ENCODE measurements at regions not wholly inside any gene's neighbourhood (a gene's known extent, or its start where the extent isn't known, plus 50 kb on each side); places are given as distances from the start of the nearest gene placed in this dataset.
"Not testable (repeated sequence)": the region's sequence is repeated elsewhere in the genome, so short reads cannot be mapped to it uniquely, and the experiment has no call there.

GRCh38 chr19:30290805-30291204 lies 81.4 kb upstream of the ZNF536 start:
- not testable (repeated sequence) for H3K9me3 ChIP-seq (ENCODE audit: control insufficient read depth, low read length); H3K4me1 ChIP-seq (ENCODE audit: control insufficient read depth, insufficient read depth, low read length); H3K4me3 ChIP-seq (ENCODE audit: insufficient read depth, low read depth, low read length); H3K27me3 ChIP-seq (ENCODE audit: control insufficient read depth, insufficient read depth, low read length, poor library complexity, severe bottlenecking); H3K36me3 ChIP-seq (ENCODE audit: control insufficient read depth, insufficient read depth, low read length); H3K27ac ChIP-seq (ENCODE audit: insufficient read depth, low read depth, low read length, poor library complexity, severe bottlenecking)

- Histone ChIP-seq H3K36me3 (ENCODE audit: control insufficient read depth, insufficient read depth, low read length) (no peaks in the 10 kb centered on the region), H3K27me3 (ENCODE audit: control insufficient read depth, insufficient read depth, low read length, poor library complexity, severe bottlenecking) (no peaks in the 10 kb centered on the region), H3K4me1 (ENCODE audit: control insufficient read depth, insufficient read depth, low read length) (no peaks in the 10 kb centered on the region), H3K9me3 (ENCODE audit: control insufficient read depth, low read length) (no peaks in the 10 kb centered on the region), H3K27ac (ENCODE audit: insufficient read depth, low read depth, low read length, poor library complexity, severe bottlenecking) (no peak overlapping the region), H3K4me3 (ENCODE audit: insufficient read depth, low read depth, low read length) (no peak overlapping the region)
- WGBS, 2 experiments = 82 to 85% methylated on average over 14 to 15 of the region's 15 CpGs
Observed at GRCh38 chr19:30293051-30293785, 79.0 kb upstream of the ZNF536 start.

GRCh38 chr19:30297969-30298368 lies 74.2 kb upstream of the ZNF536 start:
- no peak overlapping the region for H3K27ac ChIP-seq (ENCODE audit: insufficient read depth, low read depth, low read length, poor library complexity, severe bottlenecking)
- no peaks in the 10 kb centered on the region for H3K4me1 ChIP-seq (ENCODE audit: control insufficient read depth, insufficient read depth, low read length)
- no peaks in the 10 kb centered on the region for H3K36me3 ChIP-seq (ENCODE audit: control insufficient read depth, insufficient read depth, low read length)
- 91 to 95% methylated on average over 9 of the region's 9 CpGs for WGBS, 2 experiments
- no peak overlapping the region for H3K4me3 ChIP-seq (ENCODE audit: insufficient read depth, low read depth, low read length)
- H3K9me3 ChIP-seq (ENCODE audit: control insufficient read depth, low read length) = no peaks in the 10 kb centered on the region
- no peaks in the 10 kb centered on the region for H3K27me3 ChIP-seq (ENCODE audit: control insufficient read depth, insufficient read depth, low read length, poor library complexity, severe bottlenecking)

GRCh38 chr19:30303131-30303654 lies 69.0 kb upstream of the ZNF536 start:
- H3K27ac ChIP-seq (ENCODE audit: insufficient read depth, low read depth, low read length, poor library complexity, severe bottlenecking) = no peak overlapping the region
- H3K27me3 ChIP-seq (ENCODE audit: control insufficient read depth, insufficient read depth, low read length, poor library complexity, severe bottlenecking) = no peaks in the 10 kb centered on the region
- H3K4me3 ChIP-seq (ENCODE audit: insufficient read depth, low read depth, low read length) = no peak overlapping the region
- WGBS, 2 experiments = 95% methylated on average over 10 of the region's 10 CpGs
- no peaks in the 10 kb centered on the region for H3K9me3 ChIP-seq (ENCODE audit: control insufficient read depth, low read length)
- no peaks in the 10 kb centered on the region for H3K36me3 ChIP-seq (ENCODE audit: control insufficient read depth, insufficient read depth, low read length)
- peaks cover 8% of the 10 kb centered on the region for H3K4me1 ChIP-seq (ENCODE audit: control insufficient read depth, insufficient read depth, low read length)

GRCh38 chr19:30304540-30304939 lies 67.6 kb upstream of the ZNF536 start:
- WGBS, 2 experiments = 87 to 93% methylated on average over 6 of the region's 6 CpGs
- Histone ChIP-seq H3K27me3 (ENCODE audit: control insufficient read depth, insufficient read depth, low read length, poor library complexity, severe bottlenecking) (no peaks in the 10 kb centered on the region), H3K36me3 (ENCODE audit: control insufficient read depth, insufficient read depth, low read length) (no peaks in the 10 kb centered on the region), H3K4me3 (ENCODE audit: insufficient read depth, low read depth, low read length) (no peak overlapping the region), H3K27ac (ENCODE audit: insufficient read depth, low read depth, low read length, poor library complexity, severe bottlenecking) (no peak overlapping the region), H3K4me1 (ENCODE audit: control insufficient read depth, insufficient read depth, low read length) (peaks cover 8% of the 10 kb centered on the region), H3K9me3 (ENCODE audit: control insufficient read depth, low read length) (no peaks in the 10 kb centered on the region)

GRCh38 chr19:30305346-30306060 lies 66.7 kb upstream of the ZNF536 start:
- Histone ChIP-seq H3K36me3 (ENCODE audit: control insufficient read depth, insufficient read depth, low read length) (no peaks in the 10 kb centered on the region), H3K27ac (ENCODE audit: insufficient read depth, low read depth, low read length, poor library complexity, severe bottlenecking) (no peak overlapping the region), H3K4me1 (ENCODE audit: control insufficient read depth, insufficient read depth, low read length) (peaks cover 8% of the 10 kb centered on the region), H3K27me3 (ENCODE audit: control insufficient read depth, insufficient read depth, low read length, poor library complexity, severe bottlenecking) (no peaks in the 10 kb centered on the region), H3K4me3 (ENCODE audit: insufficient read depth, low read depth, low read length) (no peak overlapping the region), H3K9me3 (ENCODE audit: control insufficient read depth, low read length) (no peaks in the 10 kb centered on the region)
- 89 to 94% methylated on average over 9 of the region's 9 CpGs for WGBS, 2 experiments

- no peaks in the 10 kb centered on the region for H3K9me3 ChIP-seq (ENCODE audit: control insufficient read depth, low read length)
- H3K4me1 ChIP-seq (ENCODE audit: control insufficient read depth, insufficient read depth, low read length) = peaks cover 8% of the 10 kb centered on the region
- WGBS, 2 experiments = 93% methylated on average over 12 to 13 of the region's 13 CpGs
- no peaks in the 10 kb centered on the region for H3K27me3 ChIP-seq (ENCODE audit: control insufficient read depth, insufficient read depth, low read length, poor library complexity, severe bottlenecking)
- no peaks in the 10 kb centered on the region for H3K36me3 ChIP-seq (ENCODE audit: control insufficient read depth, insufficient read depth, low read length)
- no peak overlapping the region for H3K27ac ChIP-seq (ENCODE audit: insufficient read depth, low read depth, low read length, poor library complexity, severe bottlenecking)
- no peak overlapping the region for H3K4me3 ChIP-seq (ENCODE audit: insufficient read depth, low read depth, low read length)
Observed at GRCh38 chr19:30307191-30307974, 64.8 kb upstream of the ZNF536 start.

- Histone ChIP-seq H3K4me3 (ENCODE audit: insufficient read depth, low read depth, low read length) (no peak overlapping the region), H3K36me3 (ENCODE audit: control insufficient read depth, insufficient read depth, low read length) (no peaks in the 10 kb centered on the region), H3K9me3 (ENCODE audit: control insufficient read depth, low read length) (no peaks in the 10 kb centered on the region), H3K27me3 (ENCODE audit: control insufficient read depth, insufficient read depth, low read length, poor library complexity, severe bottlenecking) (no peaks in the 10 kb centered on the region), H3K27ac (ENCODE audit: insufficient read depth, low read depth, low read length, poor library complexity, severe bottlenecking) (no peak overlapping the region), H3K4me1 (ENCODE audit: control insufficient read depth, insufficient read depth, low read length) (peaks cover 8% of the 10 kb centered on the region)
- 86 to 94% methylated on average over 6 of the region's 6 CpGs for WGBS, 2 experiments
Observed at GRCh38 chr19:30309176-30309575, 63.0 kb upstream of the ZNF536 start.

GRCh38 chr19:30309905-30310601 lies 62.1 kb upstream of the ZNF536 start:
- WGBS, 2 experiments = 90 to 93% methylated on average over 14 of the region's 14 CpGs
- peaks cover 8% of the 10 kb centered on the region for H3K4me1 ChIP-seq (ENCODE audit: control insufficient read depth, insufficient read depth, low read length)
- no peak overlapping the region for H3K4me3 ChIP-seq (ENCODE audit: insufficient read depth, low read depth, low read length)
- H3K9me3 ChIP-seq (ENCODE audit: control insufficient read depth, low read length) = no peaks in the 10 kb centered on the region
- no peaks in the 10 kb centered on the region for H3K27me3 ChIP-seq (ENCODE audit: control insufficient read depth, insufficient read depth, low read length, poor library complexity, severe bottlenecking)
- H3K36me3 ChIP-seq (ENCODE audit: control insufficient read depth, insufficient read depth, low read length) = no peaks in the 10 kb centered on the region
- peak overlapping the region; percentile 58 for H3K27ac ChIP-seq (ENCODE audit: insufficient read depth, low read depth, low read length, poor library complexity, severe bottlenecking)

All from ectodermal cell (in vitro differentiated cells).